ENCODE measurements at regions not wholly inside any gene's neighbourhood (a gene's known extent, or its start where the extent isn't known, plus 50 kb on each side); places are given as distances from the start of the nearest gene placed in this dataset.

DNA sequence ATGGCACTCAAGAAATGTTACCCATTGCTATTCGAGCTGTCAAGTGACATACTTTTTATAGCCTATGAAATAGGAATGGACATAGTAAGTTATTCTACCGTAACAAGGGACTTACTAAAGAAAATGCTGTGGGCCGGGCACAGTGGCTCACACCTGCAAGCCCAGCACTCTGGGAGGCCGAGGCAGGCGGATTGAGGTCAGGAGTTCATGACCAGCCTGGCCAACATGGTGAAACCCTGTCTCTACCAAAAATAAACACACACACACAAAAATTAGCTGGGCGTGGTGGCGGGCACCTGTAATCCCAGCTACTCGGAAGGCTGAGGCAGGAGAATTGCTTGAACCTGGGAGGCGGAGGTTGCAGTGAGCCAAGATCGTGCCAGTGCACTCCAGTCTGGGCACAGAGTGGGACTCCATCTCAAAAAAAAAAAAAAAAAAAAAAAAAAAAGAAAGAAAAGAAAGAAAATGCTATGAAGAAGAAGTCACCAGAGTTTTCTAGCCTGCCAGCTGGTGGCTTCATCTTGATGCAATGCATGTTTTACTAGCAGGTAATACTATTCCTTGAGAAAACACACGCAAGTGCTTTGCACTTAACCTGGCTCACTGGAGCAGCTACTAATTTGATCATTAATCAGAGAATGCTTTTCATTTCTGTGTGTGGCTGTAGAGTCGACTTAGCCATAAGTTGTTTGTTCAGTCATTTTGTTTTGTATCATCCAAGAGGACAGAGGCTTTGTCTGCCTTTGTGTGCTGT is 166.7 kb upstream of the MYL2 start (continued):
- TF ChIP-seq PHF8 (conservative IDR thresholded peaks at IDR 0.05; ENCODE audit: low read depth, low read length), result no peak
- no peak for TF ChIP-seq GABPA (IDR thresholded peaks at IDR 0.05; ENCODE audit: borderline replicate concordance, insufficient read depth, low read length)
- no peak for TF ChIP-seq RXRA (IDR thresholded peaks at IDR 0.05; ENCODE audit: insufficient read depth, low read depth, low read length)
- no peak for TF ChIP-seq RNF2 (IDR thresholded peaks at IDR 0.05; ENCODE audit: borderline replicate concordance, low read depth, low read length, missing control alignments, poor library complexity, severe bottlenecking)
- TF ChIP-seq CBX5 (IDR thresholded peaks at IDR 0.05; ENCODE audit: low read depth, low read length), result no peak
- no peak for TF ChIP-seq POU5F1 (IDR thresholded peaks at IDR 0.05; ENCODE audit: low read depth, low read length)
